ENCODE measurements at regions not wholly inside any gene's neighbourhood (a gene's known extent, or its start where the extent isn't known, plus 50 kb on each side); places are given as distances from the start of the nearest gene placed in this dataset.
"Not testable (repeated sequence)": the region's sequence is repeated elsewhere in the genome, so short reads cannot be mapped to it uniquely, and the experiment has no call there.

GRCh38 chr12:124674937-124675336 lies 107.5 kb upstream of the NCOR2 start:
- no peak for DNase-seq (ENCODE audit: low read depth)
- no peak for TF ChIP-seq MYC (IDR thresholded peaks at IDR 0.05; ENCODE audit: low read depth, low read length)
- TF ChIP-seq, protein P1, sequence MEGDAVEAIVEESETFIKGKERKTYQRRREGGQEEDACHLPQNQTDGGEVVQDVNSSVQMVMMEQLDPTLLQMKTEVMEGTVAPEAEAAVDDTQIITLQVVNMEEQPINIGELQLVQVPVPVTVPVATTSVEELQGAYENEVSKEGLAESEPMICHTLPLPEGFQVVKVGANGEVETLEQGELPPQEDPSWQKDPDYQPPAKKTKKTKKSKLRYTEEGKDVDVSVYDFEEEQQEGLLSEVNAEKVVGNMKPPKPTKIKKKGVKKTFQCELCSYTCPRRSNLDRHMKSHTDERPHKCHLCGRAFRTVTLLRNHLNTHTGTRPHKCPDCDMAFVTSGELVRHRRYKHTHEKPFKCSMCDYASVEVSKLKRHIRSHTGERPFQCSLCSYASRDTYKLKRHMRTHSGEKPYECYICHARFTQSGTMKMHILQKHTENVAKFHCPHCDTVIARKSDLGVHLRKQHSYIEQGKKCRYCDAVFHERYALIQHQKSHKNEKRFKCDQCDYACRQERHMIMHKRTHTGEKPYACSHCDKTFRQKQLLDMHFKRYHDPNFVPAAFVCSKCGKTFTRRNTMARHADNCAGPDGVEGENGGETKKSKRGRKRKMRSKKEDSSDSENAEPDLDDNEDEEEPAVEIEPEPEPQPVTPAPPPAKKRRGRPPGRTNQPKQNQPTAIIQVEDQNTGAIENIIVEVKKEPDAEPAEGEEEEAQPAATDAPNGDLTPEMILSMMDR (IDR thresholded peaks at IDR 0.05; ENCODE audit: low read depth, low read length): no peak
- TF ChIP-seq POLR2A (IDR thresholded peaks at IDR 0.05; ENCODE audit: extremely low read depth, insufficient read length): no peak
- no peak for TF ChIP-seq MAX (IDR thresholded peaks at IDR 0.05; ENCODE audit: low read depth, low read length)
- no peak overlapping the region for H3K4me3 ChIP-seq (ENCODE audit: low read depth, low read length)

GRCh38 chr12:124673801-124674617 lies 106.6 kb upstream of the NCOR2 start:
- H3K4me3 ChIP-seq (ENCODE audit: low read depth, low read length): no peak overlapping the region
- TF ChIP-seq MAX (IDR thresholded peaks at IDR 0.05; ENCODE audit: low read depth, low read length) (no peak), MYC (IDR thresholded peaks at IDR 0.05; ENCODE audit: low read depth, low read length) (no peak), POLR2A (IDR thresholded peaks at IDR 0.05; ENCODE audit: extremely low read depth, insufficient read length) (no peak)
- TF ChIP-seq, protein P1 (IDR thresholded peaks at IDR 0.05; ENCODE audit: low read depth, low read length): no peak
- no peak for DNase-seq (ENCODE audit: low read depth)

- H3K4me3 ChIP-seq (ENCODE audit: low read depth, low read length); DNase-seq (ENCODE audit: low read depth): not testable (repeated sequence)
Observed at GRCh38 chr12:124669271-124669721, 101.9 kb upstream of the NCOR2 start.

GRCh38 chr12:124668602-124669001 lies 101.2 kb upstream of the NCOR2 start:
- no peak for DNase-seq (ENCODE audit: low read depth)
- TF ChIP-seq, protein P1 (IDR thresholded peaks at IDR 0.05; ENCODE audit: low read depth, low read length): no peak
- peak; percentile 27; the same call in 1 of the 2 replicates for TF ChIP-seq MAX (IDR thresholded peaks at IDR 0.05; ENCODE audit: low read depth, low read length)
- no peak overlapping the region for H3K4me3 ChIP-seq (ENCODE audit: low read depth, low read length)

DNA sequence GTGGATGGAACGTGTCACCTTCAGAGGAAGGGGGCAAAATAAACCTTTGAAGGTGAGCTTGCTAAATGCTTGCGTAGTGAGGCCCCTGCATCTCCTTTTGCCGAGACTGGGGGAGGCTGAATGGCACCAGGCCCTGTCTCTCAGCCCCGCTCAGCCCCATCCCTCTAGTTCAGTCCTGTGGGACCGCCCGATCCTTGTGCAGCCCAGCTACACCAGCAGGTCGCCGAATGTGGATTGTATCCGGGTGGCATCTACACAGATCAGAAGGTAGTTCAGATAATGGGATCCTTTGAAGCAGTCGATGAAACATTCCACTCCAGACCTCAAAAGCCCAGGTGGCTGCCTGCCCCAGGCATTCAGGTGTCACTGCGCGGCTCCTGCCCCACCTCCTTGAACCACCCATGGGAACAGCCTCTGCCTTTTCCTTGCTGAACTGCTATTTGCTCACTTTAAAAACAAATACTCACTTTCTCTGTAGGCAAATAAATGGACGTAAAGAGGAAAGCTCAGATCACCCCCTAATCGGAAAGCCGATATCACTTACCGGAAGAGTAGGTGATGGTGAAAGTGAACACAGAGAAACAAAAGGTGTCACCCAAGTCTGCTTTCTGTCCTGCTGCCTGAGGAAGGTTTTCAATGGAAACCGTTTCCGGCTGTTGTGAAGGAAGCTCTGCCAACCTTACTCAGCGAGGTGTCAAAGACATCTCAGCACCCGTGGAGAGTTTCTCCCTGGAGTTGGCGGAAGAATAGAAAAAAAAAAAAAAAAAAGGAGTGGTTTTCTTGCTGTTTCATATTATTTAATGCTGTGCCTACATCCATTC lies 100.3 kb upstream of the NCOR2 start:
- H3K4me3 ChIP-seq (ENCODE audit: low read depth, low read length): no peak overlapping the region
- TF ChIP-seq POLR2A (IDR thresholded peaks at IDR 0.05; ENCODE audit: extremely low read depth, insufficient read length): no peak
- no peak for DNase-seq (ENCODE audit: low read depth)

- DNase-seq (ENCODE audit: low read depth): no peak
- TF ChIP-seq POLR2A (IDR thresholded peaks at IDR 0.05; ENCODE audit: extremely low read depth, insufficient read length) (no peak), MAX (IDR thresholded peaks at IDR 0.05; ENCODE audit: low read depth, low read length) (no peak), MYC (IDR thresholded peaks at IDR 0.05; ENCODE audit: low read depth, low read length) (no peak)
- TF ChIP-seq, protein P1 (IDR thresholded peaks at IDR 0.05; ENCODE audit: low read depth, low read length): no peak
- H3K4me3 ChIP-seq (ENCODE audit: low read depth, low read length): no peak overlapping the region
Observed at GRCh38 chr12:124666722-124667259, 99.4 kb upstream of the NCOR2 start.

Measured in NB4 (cell line).